HCT116 (cell line): ENCODE measurements at regions not wholly inside any gene's neighbourhood (a gene's known extent, or its start where the extent isn't known, plus 50 kb on each side); places are given as distances from the start of the nearest gene placed in this dataset.

ENCODE experiments used
- ATAC-seq: fragments of 200-7000 bp; cut with Tn5 transposase; 2 replicates; pipeline ENCODE4 v1.9.1; 2020; ENCODE audit warnings: mild to moderate bottlenecking, moderate library complexity
- BruUV-seq: library from RNA; stranded (reverse); fragments of 400-500 nt; replicated peaks from 2 replicates; lab custom pipeline; 2021; lab: Mats Ljungman, UMichigan
- CTCF ChIA-PET: fragments of 300-600 bp; sonication (Branson Sonifier 250); formaldehyde crosslinking; loops from one replicate; lab custom pipeline; 2021; ENCODE audit warnings: antibody characterized with exemption; lab: Charles Lee
- POLR2A ChIA-PET: fragments of 300-600, 350-600 bp; sonication (Branson Sonifier 250); formaldehyde crosslinking; loops from one replicate; lab custom pipeline; 2021; ENCODE audit warnings: antibody characterized with exemption; lab: Charles Lee
- RAD21 ChIA-PET, 2 experiments: fragments of 300-600 bp; sonication (Branson Sonifier 250); formaldehyde crosslinking; loops; one replicate each; lab custom pipeline; 2023; ENCODE audit warnings: low total read pairs in 2 of 2; ENCODE audit not compliant: uncharacterized antibody in 2 of 2, unreplicated experiment in 2 of 2, low non-redundant PET in 1 of 2; lab: Charles Lee
- DNase-seq: peaks from one replicate; pipeline ENCODE4 v3.0.0-alpha.2; 2010; ENCODE audit warnings: low read depth, low spot score
- H2AFZ ChIP-seq: fragments of 200-600 bp; shearing (Covaris generic), sonication (generic); 2 replicates; pipeline ENCODE4 v1.6.1; 2017; ENCODE audit warnings: low read depth, mixed run types, mixed read lengths, antibody characterized with exemption, low read length; ENCODE audit not compliant: poor library complexity, severe bottlenecking
- H3K27ac ChIP-seq: 2 replicates; pipeline ENCODE4 v1.5.1; 2012; ENCODE audit warnings: low read depth, low read length
- H3K27me3 ChIP-seq: fragments of 200-600 bp; sonication (generic); 2 replicates; pipeline ENCODE4 v1.6.1; 2016; ENCODE audit warnings: mixed run types, low read length, mixed read lengths; ENCODE audit not compliant: insufficient read depth
- H3K36me3 ChIP-seq, 2 experiments: fragments of 200-500 bp in 1 of 2; fragments of 200-600 bp in 1 of 2; sonication (Bioruptor generic) in 1 of 2; sonication (generic) in 1 of 2; 2 replicates each; pipeline versions ENCODE4 v1.5.1 to v1.6.1; 2014 to 2016; ENCODE audit warnings: low read length in 2 of 2, inconsistent platforms in 1 of 2, mixed read lengths in 1 of 2, mixed run types in 1 of 2; ENCODE audit not compliant: insufficient read depth in 2 of 2, control insufficient read depth in 1 of 2
- H3K4me1 ChIP-seq, 2 experiments: fragments of 200-600 bp in 1 of 2; sonication (generic) in 1 of 2; 2 replicates each; pipeline versions ENCODE4 v1.5.1 to v1.6.1; 2012 to 2017; ENCODE audit warnings: low read length in 2 of 2, inconsistent platforms in 1 of 2, mild to moderate bottlenecking in 1 of 2, mixed read lengths in 1 of 2, mixed run types in 1 of 2, moderate library complexity in 1 of 2; ENCODE audit not compliant: insufficient read depth in 2 of 2, control insufficient read depth in 1 of 2
- H3K4me2 ChIP-seq: fragments of 200-600 bp; sonication (generic); 2 replicates; pipeline ENCODE4 v1.6.1; 2017; ENCODE audit warnings: mixed run types, low read length, mixed read lengths
- H3K4me3 ChIP-seq, 2 experiments: fragments of 200-600 bp in 1 of 2; sonication (generic) in 1 of 2; replicated peaks in 1 of 2; 2 replicates each; pipeline ENCODE4 v1.5.1; 2011 to 2016; ENCODE audit warnings: low read length in 2 of 2, control low read depth in 1 of 2, low read depth in 1 of 2, mild to moderate bottlenecking in 1 of 2, mixed read lengths in 1 of 2, mixed run types in 1 of 2
- H3K79me2 ChIP-seq: fragments of 200-600 bp; sonication (generic); 2 replicates; pipeline ENCODE4 v1.6.1; 2017; ENCODE audit warnings: mild to moderate bottlenecking, mixed run types, low read length, moderate library complexity, mixed read lengths; ENCODE audit not compliant: insufficient read depth
- H3K9ac ChIP-seq: fragments of 200-600 bp; sonication (generic); 2 replicates; pipeline ENCODE4 v1.6.1; 2016; ENCODE audit warnings: low read length, mixed read lengths
- H3K9me2 ChIP-seq: fragments of 200-600 bp; sonication (generic), shearing (Covaris generic); 2 replicates; pipeline ENCODE4 v1.6.1; 2017; ENCODE audit warnings: mixed run types, mild to moderate bottlenecking, moderate library complexity; ENCODE audit not compliant: insufficient read depth
- H3K9me3 ChIP-seq, 2 experiments: fragments of 200-500 bp in 1 of 2; fragments of 200-600 bp in 1 of 2; sonication (Bioruptor generic) in 1 of 2; sonication (generic) in 1 of 2; 2 replicates each; pipeline ENCODE4 v1.6.1; 2014 to 2017; ENCODE audit warnings: low read length in 2 of 2, mixed read lengths in 2 of 2, inconsistent platforms in 1 of 2, low read depth in 1 of 2, mild to moderate bottlenecking in 1 of 2, mixed run types in 1 of 2, moderate library complexity in 1 of 2; ENCODE audit not compliant: control insufficient read depth in 1 of 2, insufficient read depth in 1 of 2
- H4K20me1 ChIP-seq: fragments of 200-600 bp; sonication (generic), shearing (Covaris generic); 2 replicates; pipeline ENCODE4 v1.6.1; 2017; ENCODE audit warnings: mixed run types, mild to moderate bottlenecking, moderate library complexity; ENCODE audit not compliant: insufficient read depth
- CBX3 ChIP-seq: IDR thresholded peaks from 2 replicates; pipeline ENCODE4 v1.6.1; 2012; ENCODE audit warnings: low read depth
- CEBPB ChIP-seq: IDR thresholded peaks from 2 replicates; pipeline ENCODE4 v1.6.1; 2012; ENCODE audit warnings: low read depth
- EGR1 ChIP-seq: IDR thresholded peaks from 2 replicates; pipeline ENCODE4 v1.6.1; 2012; ENCODE audit warnings: low read depth
- ELF1 ChIP-seq: IDR thresholded peaks from 2 replicates; pipeline ENCODE4 v1.6.1; 2012; ENCODE audit warnings: low read depth, borderline replicate concordance
- EZH2 ChIP-seq: fragments of 200-600 bp; sonication (generic); IDR thresholded peaks from 2 replicates; pipeline ENCODE4 v1.6.1; 2017; ENCODE audit warnings: antibody characterized with exemption, mixed run types
- EZH2phosphoT487 ChIP-seq: fragments of 200-600 bp; IDR thresholded peaks from 2 replicates; pipeline ENCODE4 v1.6.1; 2018; ENCODE audit warnings: antibody characterized with exemption, borderline replicate concordance
- FOSL1 ChIP-seq: IDR thresholded peaks from 2 replicates; pipeline ENCODE4 v1.6.1; 2012; ENCODE audit warnings: low read depth
- JUND ChIP-seq: IDR thresholded peaks from 2 replicates; pipeline ENCODE4 v1.6.1; 2012
- MAX ChIP-seq: IDR thresholded peaks from 2 replicates; pipeline ENCODE4 v1.6.1; 2012
- POLR2AphosphoS5 ChIP-seq: IDR thresholded peaks from 2 replicates; pipeline ENCODE4 v1.6.1; 2011; ENCODE audit warnings: mild to moderate bottlenecking, low read depth, low read length, moderate library complexity
- RAD21 ChIP-seq: IDR thresholded peaks from 2 replicates; pipeline ENCODE4 v1.6.1; 2012; ENCODE audit warnings: low read depth, mild to moderate bottlenecking
- REST ChIP-seq: IDR thresholded peaks from 2 replicates; pipeline ENCODE4 v1.6.1; 2012; ENCODE audit warnings: low read depth
- SP1 ChIP-seq: IDR thresholded peaks from 2 replicates; pipeline ENCODE4 v1.6.1; 2012; ENCODE audit warnings: low read depth
- SRF ChIP-seq: IDR thresholded peaks from 2 replicates; pipeline ENCODE4 v1.6.1; 2012; ENCODE audit warnings: low read depth
- TCF7L2 ChIP-seq: IDR thresholded peaks from 2 replicates; pipeline ENCODE4 v1.7.0; 2011; ENCODE audit warnings: borderline replicate concordance, inconsistent platforms; ENCODE audit not compliant: insufficient read depth, insufficient read length; ENCODE audit errors: extremely low read depth
- YY1 ChIP-seq: IDR thresholded peaks from 2 replicates; pipeline ENCODE4 v1.6.1; 2011; ENCODE audit warnings: low read length, low read depth, moderate library complexity, mild to moderate bottlenecking; ENCODE audit not compliant: insufficient replicate concordance; ENCODE audit errors: extremely low read depth
- ZBTB33 ChIP-seq: IDR thresholded peaks from 2 replicates; pipeline ENCODE4 v1.6.1; 2011; ENCODE audit warnings: mild to moderate bottlenecking, low read length, moderate library complexity; ENCODE audit not compliant: insufficient replicate concordance; ENCODE audit errors: extremely low read depth
- ZFX ChIP-seq: fragments of 450-650 bp; IDR thresholded peaks from 2 replicates; pipeline ENCODE4 v1.6.1; 2017
- intact Hi-C: fragments of 100-400 bp; cut with micrococcal nuclease; formaldehyde crosslinking; loops from 2 replicates; pipeline ENCODE4 v1.10.0; 2022
- TF ChIP-seq, protein P1 (sequence below), 3 experiments: fragments of 200-600 bp in 1 of 3; sonication (generic) in 1 of 3; IDR thresholded peaks in 2 of 3; conservative IDR thresholded peaks in 1 of 3; 2 replicates each; pipeline ENCODE4 v1.5.1; 2012 to 2017; ENCODE audit warnings: low read depth in 2 of 3, low read length in 2 of 3, antibody characterized with exemption in 1 of 3, borderline replicate concordance in 1 of 3, control low read depth in 1 of 3, mild to moderate bottlenecking in 1 of 3, mixed read lengths in 1 of 3, mixed run types in 1 of 3, moderate library complexity in 1 of 3; ENCODE audit not compliant: insufficient read depth in 1 of 3

DNA sequence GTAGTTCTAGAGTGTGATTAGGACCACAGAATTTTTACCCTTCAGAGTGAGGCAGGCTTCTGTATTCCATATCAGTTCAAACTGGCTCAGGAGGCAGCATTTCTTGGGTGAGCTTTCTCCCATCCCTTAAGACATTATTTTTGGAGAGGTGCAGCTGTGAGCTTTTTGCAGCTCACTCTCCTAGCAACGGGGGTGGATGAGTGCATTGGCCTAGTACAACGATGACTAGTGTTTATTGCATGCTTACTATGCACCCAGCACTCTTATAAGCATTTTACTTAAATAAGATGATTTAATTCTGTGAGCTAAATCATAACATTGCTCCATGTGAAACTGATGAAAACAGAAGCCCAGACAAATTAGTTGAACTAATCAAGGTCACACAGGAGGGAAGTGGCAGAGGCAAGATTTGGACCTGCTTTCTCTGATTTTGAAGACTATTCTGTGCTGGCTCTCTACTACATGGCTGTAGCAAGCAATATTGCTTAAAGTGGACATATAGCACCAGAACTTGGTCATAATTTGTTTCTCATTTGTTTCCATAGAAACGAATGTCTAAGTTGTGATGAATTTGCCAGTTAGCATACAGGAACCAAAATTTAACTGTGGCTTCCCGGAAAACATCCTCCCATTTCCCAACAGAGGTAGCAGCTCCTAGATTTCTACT lies 372.1 kb upstream of the RIOK2 start (continued):
- TF ChIP-seq FOSL1 (no peak), CBX3 (no peak)
- TF ChIP-seq, all 23 proteins: peak for 0

DNA sequence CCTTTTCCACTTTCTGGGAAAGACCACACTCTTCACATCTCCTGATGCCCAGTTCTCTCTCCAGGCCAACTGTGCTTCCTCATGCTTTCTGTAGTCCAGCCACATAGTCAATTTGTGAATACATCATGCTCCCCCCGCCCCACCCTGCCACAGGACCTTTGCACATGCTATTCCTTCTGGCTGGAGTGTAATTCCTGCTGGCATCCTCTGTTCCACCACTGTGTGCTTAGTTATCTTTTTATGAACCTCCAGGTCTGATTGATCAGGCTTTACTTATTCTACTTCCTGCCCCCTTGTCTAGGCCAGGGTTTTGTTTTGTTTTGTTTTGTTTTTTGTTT lies 372.6 kb upstream of the RIOK2 start:
- Histone ChIP-seq H4K20me1 (no peaks in the 10 kb centered on the region), H3K79me2 (no peaks in the 10 kb centered on the region), H3K36me3 (no peaks in the 10 kb centered on the region), H3K27ac (no peak overlapping the region), H3K27me3 (no peaks in the 10 kb centered on the region), H3K9ac (no peak overlapping the region), H2AFZ (no peak overlapping the region), H3K9me3 (no peaks in the 10 kb centered on the region), H3K4me3 (no peak overlapping the region), H3K4me2 (no peak overlapping the region), H3K9me2 (no peaks in the 10 kb centered on the region), H3K4me1 (no peaks in the 10 kb centered on the region)
- no TSS peak for BruUV-seq
- ChIA-PET CTCF (no interaction called here), RAD21 (no interaction called here), POLR2A (no interaction called here)
- ATAC-seq: no peak
- DNase-seq: no peak
- intact Hi-C loops: no loop called here
- no peak for TF ChIP-seq SP1
- no peak for TF ChIP-seq TCF7L2
- no peak for TF ChIP-seq EZH2
- no peak for TF ChIP-seq ZBTB33
- TF ChIP-seq JUND: no peak
- TF ChIP-seq RAD21: no peak
- no peak for TF ChIP-seq POLR2AphosphoS5
- no peak for TF ChIP-seq EGR1
- TF ChIP-seq CEBPB: no peak
- no peak for TF ChIP-seq ZFX
- no peak for TF ChIP-seq EZH2phosphoT487
- TF ChIP-seq FOSL1: no peak
- TF ChIP-seq SRF: no peak
- no peak for TF ChIP-seq MAX
- no peak for TF ChIP-seq ELF1
- TF ChIP-seq, protein P1, sequence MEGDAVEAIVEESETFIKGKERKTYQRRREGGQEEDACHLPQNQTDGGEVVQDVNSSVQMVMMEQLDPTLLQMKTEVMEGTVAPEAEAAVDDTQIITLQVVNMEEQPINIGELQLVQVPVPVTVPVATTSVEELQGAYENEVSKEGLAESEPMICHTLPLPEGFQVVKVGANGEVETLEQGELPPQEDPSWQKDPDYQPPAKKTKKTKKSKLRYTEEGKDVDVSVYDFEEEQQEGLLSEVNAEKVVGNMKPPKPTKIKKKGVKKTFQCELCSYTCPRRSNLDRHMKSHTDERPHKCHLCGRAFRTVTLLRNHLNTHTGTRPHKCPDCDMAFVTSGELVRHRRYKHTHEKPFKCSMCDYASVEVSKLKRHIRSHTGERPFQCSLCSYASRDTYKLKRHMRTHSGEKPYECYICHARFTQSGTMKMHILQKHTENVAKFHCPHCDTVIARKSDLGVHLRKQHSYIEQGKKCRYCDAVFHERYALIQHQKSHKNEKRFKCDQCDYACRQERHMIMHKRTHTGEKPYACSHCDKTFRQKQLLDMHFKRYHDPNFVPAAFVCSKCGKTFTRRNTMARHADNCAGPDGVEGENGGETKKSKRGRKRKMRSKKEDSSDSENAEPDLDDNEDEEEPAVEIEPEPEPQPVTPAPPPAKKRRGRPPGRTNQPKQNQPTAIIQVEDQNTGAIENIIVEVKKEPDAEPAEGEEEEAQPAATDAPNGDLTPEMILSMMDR (IDR thresholded peaks at IDR 0.05 in 2 of 3, conservative IDR thresholded peaks at IDR 0.05 in 1 of 3; ENCODE audit: borderline replicate concordance in 1 of 3, insufficient read depth in 1 of 3, low read depth in 2 of 3, low read length in 2 of 3): no peak
- no peak for TF ChIP-seq YY1
- TF ChIP-seq REST: no peak
